Activated naive CD4-positive, alpha-beta T cell treated with Interleukin-2 at 50 U/mL for 16 hours (primary cell): ENCODE measurements at regions not wholly inside any gene's neighbourhood (a gene's known extent, or its start where the extent isn't known, plus 50 kb on each side); places are given as distances from the start of the nearest gene placed in this dataset.

ENCODE experiments used
- DNase-seq: peaks from one replicate; pipeline ENCODE4 v3.0.0-alpha.2; 2020

GRCh38 chr13:22703601-22704209 lies 477.1 kb upstream of the SGCG start:
- no peak for DNase-seq

GRCh38 chr13:22707946-22708345 lies 472.8 kb upstream of the SGCG start:
- DNase-seq = no peak

GRCh38 chr13:22717036-22717435 lies 463.7 kb upstream of the SGCG start:
- no peak for DNase-seq

GRCh38 chr13:22726726-22727125 lies 454.1 kb upstream of the SGCG start:
- no peak for DNase-seq

- DNase-seq = no peak
Measured at GRCh38 chr13:22735011-22735995, 445.5 kb upstream of the SGCG start.

GRCh38 chr13:22736084-22736767 lies 444.6 kb upstream of the SGCG start:
- DNase-seq = no peak

GRCh38 chr13:22736768-22737092 lies 444.0 kb upstream of the SGCG start:
- DNase-seq = no peak

- DNase-seq = no peak
Measured at GRCh38 chr13:22738357-22738756, 442.4 kb upstream of the SGCG start.

GRCh38 chr13:22740264-22740663 lies 440.5 kb upstream of the SGCG start:
- DNase-seq = no peak

- DNase-seq = no peak
Measured at GRCh38 chr13:22744688-22745452, 435.9 kb upstream of the SGCG start.

GRCh38 chr13:22748866-22749577 lies 431.8 kb upstream of the SGCG start:
- DNase-seq = no peak

- DNase-seq = no peak
Measured at GRCh38 chr13:22749626-22750025, 431.2 kb upstream of the SGCG start.

GRCh38 chr13:22757530-22758120 lies 423.2 kb upstream of the SGCG start:
- DNase-seq = no peak

- no peak for DNase-seq
Measured at GRCh38 chr13:22758245-22758644, 422.5 kb upstream of the SGCG start.

GRCh38 chr13:22761709-22762108 lies 419.1 kb upstream of the SGCG start:
- no peak for DNase-seq

- DNase-seq = no peak
Measured at GRCh38 chr13:22765547-22765946, 415.2 kb upstream of the SGCG start.

GRCh38 chr13:22770891-22771290 lies 409.9 kb upstream of the SGCG start:
- no peak for DNase-seq

- DNase-seq = no peak
Measured at GRCh38 chr13:22773465-22773864, 407.3 kb upstream of the SGCG start.

- no peak for DNase-seq
Measured at GRCh38 chr13:22776394-22777186, 404.2 kb upstream of the SGCG start.

- no peak for DNase-seq
Measured at GRCh38 chr13:22777207-22777606, 403.6 kb upstream of the SGCG start.

- DNase-seq = no peak
Measured at GRCh38 chr13:22789027-22789593, 391.7 kb upstream of the SGCG start.
